ENCODE measurements at regions not wholly inside any gene's neighbourhood (a gene's known extent, or its start where the extent isn't known, plus 50 kb on each side); places are given as distances from the start of the nearest gene placed in this dataset.

GRCh38 chr13:70490320-70490935 is 382.2 kb upstream of the KLHL1 start:
- no peaks in the 10 kb centered on the region for H3K4me1 ChIP-seq
- H3K36me3 ChIP-seq, result no peaks in the 10 kb centered on the region
- H3K27me3 ChIP-seq, result no peaks in the 10 kb centered on the region
- no peak overlapping the region for H3K27ac ChIP-seq
- WGBS, 2 donors, result 74 to 89% methylated on average over 2 of the region's 2 CpGs
- DNase-seq (no peak), ATAC-seq (ENCODE audit: low FRiP score in 2 of 2) (no peak)
- no peak overlapping the region for H3K4me3 ChIP-seq
- H3K9me3 ChIP-seq, result peaks cover 0 to 10% (median 8%) of the 10 kb centered on the region in 4 donors
- TF ChIP-seq POLR2AphosphoS5 (IDR thresholded peaks at IDR 0.05) (no peak), POLR2A (IDR thresholded peaks at IDR 0.05) (no peak), CTCF (IDR thresholded peaks at IDR 0.05) (no peak), EP300 (IDR thresholded peaks at IDR 0.05) (no peak)

GRCh38 chr13:70484931-70485330 is 376.7 kb upstream of the KLHL1 start:
- no peak for ATAC-seq (ENCODE audit: low FRiP score in 2 of 2)
- WGBS, 2 donors, result 93% methylated on average over 7 of the region's 7 CpGs
- H3K27me3 ChIP-seq, result no peaks in the 10 kb centered on the region
- H3K27ac ChIP-seq, result no peak overlapping the region
- H3K9me3 ChIP-seq, result peaks cover 0 to 2% (median under 1%) of the 10 kb centered on the region in 4 donors
- no peaks in the 10 kb centered on the region for H3K4me1 ChIP-seq
- H3K36me3 ChIP-seq, result no peaks in the 10 kb centered on the region
- no peak overlapping the region for H3K4me3 ChIP-seq
- DNase-seq, result no peak
- TF ChIP-seq POLR2AphosphoS5 (IDR thresholded peaks at IDR 0.05) (no peak), POLR2A (IDR thresholded peaks at IDR 0.05) (no peak), EP300 (IDR thresholded peaks at IDR 0.05) (no peak), CTCF (IDR thresholded peaks at IDR 0.05) (no peak)

- no peaks in the 10 kb centered on the region for H3K27me3 ChIP-seq
- H3K4me1 ChIP-seq, result no peaks in the 10 kb centered on the region
- 95 to 97% methylated on average over 1 of the region's 1 CpG for WGBS, 2 donors
- H3K4me3 ChIP-seq, result no peak overlapping the region
- no peaks in the 10 kb centered on the region for H3K36me3 ChIP-seq
- no peaks in the 10 kb centered on the region for H3K9me3 ChIP-seq
- ATAC-seq (ENCODE audit: low FRiP score in 2 of 2) (no peak), DNase-seq (no peak)
- H3K27ac ChIP-seq, result no peak overlapping the region
- no peak for TF ChIP-seq EP300 (IDR thresholded peaks at IDR 0.05)
These were observed 375.5 kb upstream of the KLHL1 start for GRCh38 chr13:70483599-70484276.

- WGBS, 2 donors, result 59% methylated on average over 3 of the region's 3 CpGs
- ATAC-seq (ENCODE audit: low FRiP score in 2 of 2), result no peak
- no peak for TF ChIP-seq CTCF (IDR thresholded peaks at IDR 0.05)
- TF ChIP-seq EP300 (IDR thresholded peaks at IDR 0.05), result no peak
- no peak for TF ChIP-seq POLR2A (IDR thresholded peaks at IDR 0.05)
- no peak for TF ChIP-seq POLR2AphosphoS5 (IDR thresholded peaks at IDR 0.05)
- no peak for DNase-seq
- no peaks in the 10 kb centered on the region for H3K4me1 ChIP-seq
- H3K4me3 ChIP-seq, result no peak overlapping the region
- H3K36me3 ChIP-seq, result no peaks in the 10 kb centered on the region
- no peaks in the 10 kb centered on the region for H3K9me3 ChIP-seq
- H3K27ac ChIP-seq, result no peak overlapping the region
- H3K27me3 ChIP-seq, result no peaks in the 10 kb centered on the region
These were observed 365.7 kb upstream of the KLHL1 start for GRCh38 chr13:70473907-70474306.

- Histone ChIP-seq H3K27me3 (no peaks in the 10 kb centered on the region), H3K9me3 (no peaks in the 10 kb centered on the region), H3K4me1 (no peaks in the 10 kb centered on the region), H3K36me3 (no peaks in the 10 kb centered on the region), H3K27ac (no peak overlapping the region), H3K4me3 (no peak overlapping the region)
- ATAC-seq (ENCODE audit: low FRiP score in 2 of 2) (no peak), DNase-seq (no peak)
- WGBS, 2 donors, result 87 to 88% methylated on average over 3 of the region's 3 CpGs
- no peak for TF ChIP-seq POLR2A (IDR thresholded peaks at IDR 0.05)
- no peak for TF ChIP-seq POLR2AphosphoS5 (IDR thresholded peaks at IDR 0.05)
- TF ChIP-seq CTCF (IDR thresholded peaks at IDR 0.05), result no peak
- no peak for TF ChIP-seq EP300 (IDR thresholded peaks at IDR 0.05)
These were observed 360.8 kb upstream of the KLHL1 start for GRCh38 chr13:70469077-70469476.
